ENCODE measurements at regions not wholly inside any gene's neighbourhood (a gene's known extent, or its start where the extent isn't known, plus 50 kb on each side); places are given as distances from the start of the nearest gene placed in this dataset.
"Not testable (repeated sequence)": the region's sequence is repeated elsewhere in the genome, so short reads cannot be mapped to it uniquely, and the experiment has no call there.

DNA sequence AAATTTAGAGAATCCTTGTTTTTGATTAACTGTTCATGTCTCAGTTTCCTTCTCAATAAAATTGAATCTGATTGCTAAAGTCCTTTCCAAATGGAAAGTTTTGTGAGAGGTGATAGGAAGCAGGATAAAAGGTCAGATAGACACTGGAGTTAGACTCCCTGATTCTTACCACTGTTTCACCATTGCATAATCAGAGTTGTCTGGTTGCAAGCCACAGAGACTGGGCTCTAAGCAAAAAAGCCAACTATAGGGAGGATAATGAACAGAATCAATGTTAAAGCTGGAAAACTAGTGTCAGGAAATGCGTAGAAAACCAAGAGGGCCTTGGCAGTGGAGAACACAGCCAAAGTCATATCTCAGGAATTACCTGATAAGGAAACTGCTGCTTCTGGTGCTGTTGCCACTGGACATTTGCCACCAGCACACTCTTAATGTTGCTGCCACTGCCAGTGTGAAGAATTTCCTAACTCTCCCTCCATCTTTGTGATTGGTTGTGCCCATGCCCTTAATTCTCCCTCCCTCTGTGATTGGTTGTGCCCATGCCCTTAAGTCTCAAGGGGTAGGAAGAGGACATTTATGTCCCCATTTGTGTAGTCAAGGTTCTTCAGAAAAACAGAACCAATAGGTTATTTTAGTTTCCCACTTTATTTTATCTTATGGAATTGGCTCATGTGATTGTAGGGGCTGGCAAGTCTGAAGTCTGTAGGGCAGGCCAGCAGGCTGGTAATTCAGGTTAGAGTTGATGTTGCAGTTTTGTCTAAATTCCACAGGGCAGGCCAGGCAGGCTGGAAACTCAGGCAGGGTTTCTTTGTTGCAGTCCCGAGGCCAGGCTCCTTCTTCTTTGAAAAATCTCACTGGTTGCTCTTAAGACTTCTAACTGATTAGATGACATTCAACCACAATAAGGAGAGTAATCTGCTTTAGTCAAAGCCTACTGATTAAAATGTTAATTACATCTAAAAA, 639.0 kb downstream of the REEP3 start:
- Mint-ChIP-seq H3K27me3 (peaks cover 3% of the 10 kb centered on the region), H3K9me3 (no peaks in the 10 kb centered on the region), H3K36me3 (ENCODE audit: low read depth) (no peaks in the 10 kb centered on the region), H3K27ac (no peak overlapping the region), H3K4me3 (no peak overlapping the region), H3K4me1 (ENCODE audit: low read depth) (no peaks in the 10 kb centered on the region)
- intact Hi-C loops (cut with micrococcal nuclease): no loop called here

DNA sequence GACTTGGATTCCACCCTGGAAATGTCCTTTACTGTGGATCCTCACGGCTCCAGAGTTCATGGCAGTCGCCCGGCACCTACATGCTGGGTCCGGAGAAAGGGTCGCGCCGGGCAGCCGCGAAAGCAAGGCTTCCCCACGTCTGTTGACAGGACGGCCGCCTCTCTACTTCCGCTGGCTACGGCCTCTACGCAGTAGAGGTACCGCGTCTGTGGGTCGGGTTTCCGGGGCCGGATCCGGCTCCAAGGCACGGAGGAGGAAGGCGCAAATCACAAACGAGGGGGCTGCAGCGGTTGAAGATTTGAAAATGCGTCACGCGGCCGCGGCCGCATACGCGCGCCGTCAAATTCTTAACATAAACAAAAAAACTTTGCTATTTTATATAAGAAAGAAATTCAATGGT, 649.6 kb downstream of the REEP3 start:
- Mint-ChIP-seq H3K4me3 (no peak overlapping the region), H3K27me3 (no peaks in the 10 kb centered on the region), H3K36me3 (ENCODE audit: low read depth) (no peaks in the 10 kb centered on the region), H3K9me3 (peaks cover 29% of the 10 kb centered on the region), H3K4me1 (ENCODE audit: low read depth) (peaks cover 7% of the 10 kb centered on the region), H3K27ac (no peak overlapping the region)
- intact Hi-C loops (cut with micrococcal nuclease): no loop called here

DNA sequence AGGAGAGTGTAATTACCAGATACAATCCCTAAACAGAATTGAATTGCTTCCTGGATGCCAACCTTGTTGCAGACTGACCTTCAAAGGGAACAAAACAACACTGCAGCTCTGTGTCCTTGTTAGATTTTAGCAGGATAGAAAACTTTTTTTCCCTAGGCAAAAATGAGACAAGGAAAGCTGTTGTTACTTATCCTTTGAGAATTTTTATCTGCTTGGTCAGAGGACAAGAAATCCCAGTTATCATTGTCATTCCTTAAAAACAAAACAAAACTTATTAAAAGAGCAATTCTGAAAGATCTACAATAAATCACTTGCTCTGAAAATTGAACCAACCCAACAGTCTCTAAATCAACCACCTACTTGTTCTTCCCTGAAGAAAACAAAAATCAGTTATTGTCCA, 652.6 kb downstream of the REEP3 start:
- H3K27ac Mint-ChIP-seq: no peak overlapping the region
- H3K27me3 Mint-ChIP-seq: no peaks in the 10 kb centered on the region
- H3K4me1 Mint-ChIP-seq (ENCODE audit: low read depth): peaks cover 16% of the 10 kb centered on the region
- H3K4me3 Mint-ChIP-seq: no peak overlapping the region
- H3K36me3 Mint-ChIP-seq (ENCODE audit: low read depth): no peaks in the 10 kb centered on the region
- peaks cover 20% of the 10 kb centered on the region for H3K9me3 Mint-ChIP-seq
- intact Hi-C loops (cut with micrococcal nuclease): no loop called here

DNA sequence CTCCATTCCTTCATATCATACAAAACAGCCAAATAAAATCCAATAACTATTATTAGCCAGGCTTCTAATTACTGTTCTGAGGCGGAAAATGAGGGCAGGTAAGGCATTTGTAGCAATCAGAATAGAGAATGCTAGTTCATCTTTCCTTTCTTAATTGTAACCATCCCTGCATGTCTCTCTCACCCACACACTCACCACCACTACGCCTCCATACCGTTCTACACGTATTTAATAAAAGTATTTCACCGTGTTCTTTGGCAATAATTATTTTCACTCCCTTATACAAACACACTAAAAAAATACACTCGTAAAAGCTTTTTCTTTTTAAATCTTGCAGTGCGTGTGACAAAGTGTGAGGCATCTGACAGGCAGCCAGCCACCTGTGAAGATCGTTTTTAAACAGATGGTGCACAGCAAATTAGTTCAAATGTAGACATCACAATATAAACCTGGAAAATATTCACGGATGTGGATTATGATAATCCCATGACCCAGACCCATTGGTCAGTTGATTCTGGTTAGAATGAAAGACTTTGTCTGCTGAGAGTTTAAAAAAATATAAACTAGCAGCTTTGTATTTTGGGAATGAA, 653.6 kb downstream of the REEP3 start:
- Mint-ChIP-seq H3K36me3 (ENCODE audit: low read depth) (no peaks in the 10 kb centered on the region), H3K27ac (no peak overlapping the region), H3K27me3 (no peaks in the 10 kb centered on the region), H3K4me1 (ENCODE audit: low read depth) (peaks cover 16% of the 10 kb centered on the region), H3K4me3 (no peak overlapping the region), H3K9me3 (peaks cover 15% of the 10 kb centered on the region)
- intact Hi-C loops (cut with micrococcal nuclease): no loop called here

DNA sequence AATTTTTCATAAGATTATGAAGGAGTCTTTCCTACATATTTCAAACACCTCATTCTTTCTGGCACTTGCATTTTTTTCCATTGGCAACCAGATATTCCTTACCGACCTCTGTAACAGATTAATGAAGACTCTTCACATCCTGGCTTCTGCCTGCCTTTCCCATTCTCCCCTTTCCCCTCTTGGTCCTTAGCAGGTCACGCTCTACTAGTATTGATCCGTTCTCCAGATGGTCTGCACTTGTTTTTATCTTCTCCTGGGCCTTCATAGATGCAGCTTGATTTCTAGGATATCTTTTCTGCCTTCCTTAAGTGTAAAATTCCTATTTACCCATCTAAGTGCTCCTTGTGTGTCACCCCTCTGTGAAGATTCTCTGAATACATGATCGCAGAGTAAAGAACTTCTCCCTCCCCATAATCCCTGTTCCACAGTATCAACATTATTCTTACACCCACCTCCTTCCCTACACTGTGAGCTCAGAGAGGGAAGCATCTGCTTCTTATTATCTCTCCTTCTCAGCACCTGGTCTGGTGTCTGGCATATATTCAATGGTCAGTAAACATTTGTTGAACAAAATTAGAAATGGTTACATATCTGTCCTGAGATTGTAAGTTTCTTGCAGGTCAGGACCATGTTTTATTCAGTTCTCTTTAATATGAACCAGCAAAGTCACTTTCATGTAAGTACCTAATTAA, 654.2 kb downstream of the REEP3 start:
- H3K4me3 Mint-ChIP-seq: no peak overlapping the region

DNA sequence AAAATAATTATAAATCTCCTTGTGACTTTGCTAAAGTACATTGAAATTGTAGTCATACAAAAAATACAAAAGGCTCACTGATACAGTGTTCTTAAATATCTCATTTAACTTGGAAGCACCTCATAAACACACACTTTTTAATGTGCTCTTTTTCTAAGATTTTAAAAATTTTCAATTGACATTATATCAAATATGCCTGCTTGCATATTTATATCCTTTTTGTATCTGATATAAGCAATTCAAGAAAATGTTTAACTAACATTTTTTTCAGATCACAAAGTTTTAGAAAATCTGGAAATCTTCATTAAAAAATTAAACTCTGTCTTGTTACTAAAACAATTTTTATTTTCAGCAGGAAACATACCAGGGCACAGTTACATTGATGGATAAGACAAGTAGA, 661.5 kb downstream of the REEP3 start:
- Mint-ChIP-seq H3K36me3 (ENCODE audit: low read depth) (no peaks in the 10 kb centered on the region), H3K27me3 (no peaks in the 10 kb centered on the region), H3K4me3 (no peak overlapping the region), H3K9me3 (no peaks in the 10 kb centered on the region), H3K27ac (no peak overlapping the region), H3K4me1 (ENCODE audit: low read depth) (no peaks in the 10 kb centered on the region)
- intact Hi-C loops (cut with micrococcal nuclease): no loop called here

More for the DNA sequence above, 654.2 kb downstream of the REEP3 start:
- Mint-ChIP-seq H3K4me1 (ENCODE audit: low read depth) (peaks cover 16% of the 10 kb centered on the region), H3K27ac (no peak overlapping the region), H3K27me3 (no peaks in the 10 kb centered on the region), H3K36me3 (ENCODE audit: low read depth) (no peaks in the 10 kb centered on the region), H3K9me3 (peaks cover 11% of the 10 kb centered on the region)
- intact Hi-C loops (cut with micrococcal nuclease): no loop called here

DNA sequence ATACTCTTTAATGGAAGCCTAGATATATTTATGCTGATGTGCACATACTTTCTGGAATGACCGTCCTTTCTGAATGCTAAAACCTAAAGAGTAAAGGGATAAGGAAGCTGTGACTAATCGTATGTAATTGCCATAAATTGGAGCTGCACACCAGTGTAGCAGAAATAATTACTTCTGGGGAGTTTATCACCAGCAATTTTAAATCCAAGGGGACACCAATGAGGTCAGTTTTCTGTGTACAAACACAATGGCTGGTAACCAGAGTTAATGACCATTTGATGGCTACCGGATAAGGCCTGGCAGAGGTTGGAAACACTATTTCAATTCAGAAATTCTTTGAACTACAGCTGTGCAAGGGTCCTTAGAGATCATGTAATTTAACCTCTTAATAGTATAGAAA, 670.1 kb downstream of the REEP3 start:
- Mint-ChIP-seq H3K36me3 (ENCODE audit: low read depth) (no peaks in the 10 kb centered on the region), H3K9me3 (no peaks in the 10 kb centered on the region)

DNA sequence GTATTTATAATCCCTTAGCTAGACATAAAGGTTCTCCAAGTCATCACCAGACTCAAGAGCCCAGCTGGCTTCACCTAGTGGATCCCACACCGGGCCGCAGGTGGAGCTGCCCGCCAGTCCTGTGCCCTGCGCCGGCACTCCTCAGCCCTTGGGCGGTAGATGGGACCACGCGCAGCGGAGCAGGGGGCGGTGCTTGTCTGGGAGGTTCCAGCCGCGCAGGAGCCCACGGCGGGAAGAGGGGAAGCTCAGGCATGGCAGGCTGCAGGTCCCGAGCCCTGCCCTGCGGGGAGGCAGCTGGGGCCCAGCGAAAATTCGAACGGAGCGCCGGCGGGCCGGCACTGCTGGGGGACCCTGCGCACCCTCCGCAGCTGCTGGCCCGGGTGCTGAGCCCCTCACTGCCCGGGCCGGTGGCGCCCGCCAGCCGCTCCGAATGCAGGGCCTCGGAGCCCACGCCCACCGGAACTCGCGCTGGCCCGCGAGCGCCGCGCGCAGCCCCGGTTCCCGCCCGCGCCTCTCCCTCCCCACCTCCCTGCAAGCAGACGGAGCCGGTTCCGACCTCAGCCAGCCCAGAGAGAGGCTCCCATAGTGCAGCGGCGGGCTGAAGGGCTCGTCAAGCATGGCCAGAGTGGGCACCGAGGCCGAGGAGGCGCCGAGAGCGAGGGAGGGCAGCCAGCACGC, 675.6 kb downstream of the REEP3 start:
- Mint-ChIP-seq H3K27me3 (no peaks in the 10 kb centered on the region), H3K9me3 (peaks cover 13% of the 10 kb centered on the region), H3K27ac (no peak overlapping the region), H3K4me1 (ENCODE audit: low read depth) (no peaks in the 10 kb centered on the region), H3K4me3 (no peak overlapping the region), H3K36me3 (ENCODE audit: low read depth) (no peaks in the 10 kb centered on the region)
- intact Hi-C loops (cut with micrococcal nuclease): no loop called here

More for the DNA sequence above, 670.1 kb downstream of the REEP3 start:
- Mint-ChIP-seq H3K4me1 (ENCODE audit: low read depth) (no peaks in the 10 kb centered on the region), H3K27me3 (no peaks in the 10 kb centered on the region), H3K4me3 (no peak overlapping the region), H3K27ac (no peak overlapping the region)
- intact Hi-C loops (cut with micrococcal nuclease): no loop called here

DNA sequence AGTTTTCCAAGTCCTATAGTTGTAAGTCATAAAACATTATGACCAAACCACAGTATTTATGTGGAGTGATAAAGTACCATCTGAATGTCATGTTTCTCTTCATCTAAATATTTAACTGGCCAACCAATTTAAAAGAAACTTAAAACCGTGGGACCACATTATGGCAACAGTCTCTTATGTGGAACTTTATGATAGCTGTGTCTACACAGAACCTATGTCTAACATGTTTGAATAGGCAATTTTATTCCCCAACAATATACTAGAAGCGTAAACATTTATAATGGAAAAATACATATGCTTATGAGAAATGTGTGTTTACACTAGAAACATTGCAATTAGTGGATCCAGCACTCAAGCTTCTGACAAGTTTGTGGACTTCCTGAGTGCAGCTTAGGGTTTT, 680.7 kb downstream of the REEP3 start:
- no peaks in the 10 kb centered on the region for H3K27me3 Mint-ChIP-seq
- intact Hi-C loops (cut with micrococcal nuclease): no loop called here
- H3K9me3 Mint-ChIP-seq: peaks cover 18% of the 10 kb centered on the region
- H3K4me3 Mint-ChIP-seq: no peak overlapping the region
- no peaks in the 10 kb centered on the region for H3K4me1 Mint-ChIP-seq (ENCODE audit: low read depth)
- no peak overlapping the region for H3K27ac Mint-ChIP-seq
- no peaks in the 10 kb centered on the region for H3K36me3 Mint-ChIP-seq (ENCODE audit: low read depth)

DNA sequence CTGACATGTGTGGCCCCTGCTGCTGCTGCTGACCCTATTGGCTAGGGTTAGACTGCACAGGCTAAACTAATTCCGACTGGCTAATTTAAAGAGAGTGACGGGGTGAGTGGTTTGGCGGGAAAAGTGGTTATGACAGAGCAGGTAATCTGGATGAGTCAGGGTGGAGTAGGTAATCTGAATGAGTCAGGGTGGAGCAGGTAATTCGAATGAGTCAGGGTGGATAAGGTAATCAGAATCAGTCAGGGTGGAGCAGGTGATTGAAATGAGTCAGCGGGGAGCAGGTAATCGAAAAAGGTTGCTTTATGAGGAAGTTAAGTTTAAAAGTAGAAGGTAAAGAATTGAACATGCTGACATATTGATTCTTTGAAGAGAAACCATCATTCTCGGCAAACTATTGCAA, 683.3 kb downstream of the REEP3 start:
- H3K4me3 Mint-ChIP-seq; intact Hi-C loops (cut with micrococcal nuclease); H3K36me3 Mint-ChIP-seq (ENCODE audit: low read depth); H3K27me3 Mint-ChIP-seq; H3K4me1 Mint-ChIP-seq (ENCODE audit: low read depth); H3K27ac Mint-ChIP-seq: not testable (repeated sequence)
- H3K9me3 Mint-ChIP-seq: peaks cover 15% of the 10 kb centered on the region

DNA sequence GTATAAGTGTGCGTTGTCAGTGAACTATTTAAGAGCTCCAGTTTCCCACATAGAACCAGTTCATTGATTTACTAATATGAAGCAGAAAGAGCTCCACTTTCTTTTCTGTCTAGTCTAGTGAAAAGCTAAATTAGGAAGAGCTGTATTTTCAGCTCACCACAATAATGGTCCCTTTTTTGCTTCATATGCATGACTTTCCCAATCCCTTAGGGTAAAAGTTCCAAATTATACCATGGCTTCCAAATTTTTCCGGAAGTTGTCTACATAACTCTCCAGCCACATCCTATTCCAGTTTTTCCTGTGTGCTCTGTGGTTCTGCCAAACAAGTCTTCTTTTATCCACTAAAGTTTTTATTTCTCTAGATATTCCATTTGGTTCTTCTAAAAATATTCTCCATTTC, 685.2 kb downstream of the REEP3 start:
- no peaks in the 10 kb centered on the region for H3K36me3 Mint-ChIP-seq (ENCODE audit: low read depth)
- H3K9me3 Mint-ChIP-seq: peaks cover 21% of the 10 kb centered on the region
- no peak overlapping the region for H3K4me3 Mint-ChIP-seq
- H3K27ac Mint-ChIP-seq: no peak overlapping the region
- intact Hi-C loops (cut with micrococcal nuclease): no loop called here
- no peaks in the 10 kb centered on the region for H3K27me3 Mint-ChIP-seq
- H3K4me1 Mint-ChIP-seq (ENCODE audit: low read depth): no peaks in the 10 kb centered on the region

DNA sequence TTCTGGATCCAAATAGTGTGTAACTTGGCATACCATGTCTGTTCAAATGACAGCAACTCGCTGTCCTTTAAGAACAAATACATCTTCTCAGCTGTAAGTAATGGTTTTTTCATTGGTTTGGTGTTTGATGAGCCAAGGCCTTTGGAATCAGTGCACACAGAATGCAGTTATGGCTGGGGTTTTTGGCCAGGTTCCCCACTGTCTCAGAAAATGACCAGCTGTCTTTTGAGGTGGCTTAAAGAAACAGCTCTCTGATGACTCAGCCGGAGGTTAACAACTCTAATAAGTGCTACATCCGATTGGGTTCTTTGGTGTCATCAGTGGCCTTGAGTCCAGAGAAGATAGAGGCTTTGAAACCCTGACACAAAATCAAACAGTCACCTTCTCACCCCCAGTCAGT, 688.4 kb downstream of the REEP3 start:
- Mint-ChIP-seq H3K27ac (no peak overlapping the region), H3K9me3 (peaks cover 21% of the 10 kb centered on the region), H3K36me3 (ENCODE audit: low read depth) (no peaks in the 10 kb centered on the region), H3K27me3 (no peaks in the 10 kb centered on the region), H3K4me1 (ENCODE audit: low read depth) (no peaks in the 10 kb centered on the region), H3K4me3 (no peak overlapping the region)
- intact Hi-C loops (cut with micrococcal nuclease): no loop called here

DNA sequence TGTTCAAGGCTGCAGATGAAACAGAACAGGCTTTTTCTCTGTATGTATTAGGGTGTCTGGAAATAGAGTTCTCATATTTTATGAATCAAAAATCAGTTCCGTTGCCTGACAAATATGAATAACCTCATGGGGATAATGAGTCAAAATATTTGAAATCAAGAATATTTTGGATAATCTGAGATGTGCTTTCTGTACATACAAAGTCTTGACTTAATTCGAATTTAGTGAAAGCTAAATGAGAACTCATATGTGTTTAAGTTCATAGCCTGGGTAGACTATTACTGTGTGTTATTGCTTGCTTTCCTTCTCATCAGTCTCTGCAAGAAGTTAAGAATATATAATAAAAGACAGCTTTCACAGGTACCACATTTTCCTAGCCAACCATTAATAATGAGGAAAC, 689.0 kb downstream of the REEP3 start:
- no peak overlapping the region for H3K27ac Mint-ChIP-seq
- no peaks in the 10 kb centered on the region for H3K27me3 Mint-ChIP-seq
- intact Hi-C loops (cut with micrococcal nuclease): no loop called here
- no peaks in the 10 kb centered on the region for H3K36me3 Mint-ChIP-seq (ENCODE audit: low read depth)
- H3K4me1 Mint-ChIP-seq (ENCODE audit: low read depth): no peaks in the 10 kb centered on the region
- peaks cover 21% of the 10 kb centered on the region for H3K9me3 Mint-ChIP-seq
- no peak overlapping the region for H3K4me3 Mint-ChIP-seq

DNA sequence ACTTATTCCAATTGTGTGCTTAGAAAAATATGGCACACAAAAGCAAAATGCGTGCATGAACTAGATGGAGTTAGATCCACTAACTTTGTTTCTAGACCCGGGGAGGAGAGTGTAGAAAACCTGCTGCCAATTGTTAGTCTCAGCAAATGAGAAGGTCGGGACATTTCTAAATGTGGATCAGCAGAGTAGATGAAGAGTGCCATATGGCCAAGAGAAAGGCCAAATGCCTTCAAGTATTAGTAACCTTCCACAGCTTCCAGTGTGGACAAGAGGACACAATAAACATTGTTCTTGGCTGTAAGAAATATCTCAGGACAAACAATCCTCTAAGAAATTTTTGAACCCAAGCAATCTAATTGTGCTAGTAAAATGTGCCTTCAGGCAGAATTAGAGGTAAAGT, 690.3 kb downstream of the REEP3 start:
- intact Hi-C loops (cut with micrococcal nuclease): no loop called here
- Mint-ChIP-seq H3K4me1 (ENCODE audit: low read depth) (no peaks in the 10 kb centered on the region), H3K27me3 (no peaks in the 10 kb centered on the region), H3K36me3 (ENCODE audit: low read depth) (no peaks in the 10 kb centered on the region), H3K4me3 (no peak overlapping the region), H3K9me3 (peaks cover 19% of the 10 kb centered on the region), H3K27ac (no peak overlapping the region)
